GM19395 (cell line): ENCODE measurements at regions not wholly inside any gene's neighbourhood (a gene's known extent, or its start where the extent isn't known, plus 50 kb on each side); places are given as distances from the start of the nearest gene placed in this dataset.

ENCODE experiments used
- ATAC-seq: cut with Tn5 transposase; IDR thresholded peaks from one replicate; pipeline ENCODE4 v1.9.1; 2021; ENCODE audit warnings: mild to moderate bottlenecking, moderate library complexity; ENCODE audit not compliant: unreplicated experiment

GRCh38 chr4:173934201-173934600 lies 349.3 kb downstream of the FBXO8 start:
- no peak for ATAC-seq

- no peak for ATAC-seq
Observed at GRCh38 chr4:173932701-173933100, 350.8 kb downstream of the FBXO8 start.

GRCh38 chr4:173930329-173930967 lies 353.0 kb downstream of the FBXO8 start:
- ATAC-seq = no peak

DNA sequence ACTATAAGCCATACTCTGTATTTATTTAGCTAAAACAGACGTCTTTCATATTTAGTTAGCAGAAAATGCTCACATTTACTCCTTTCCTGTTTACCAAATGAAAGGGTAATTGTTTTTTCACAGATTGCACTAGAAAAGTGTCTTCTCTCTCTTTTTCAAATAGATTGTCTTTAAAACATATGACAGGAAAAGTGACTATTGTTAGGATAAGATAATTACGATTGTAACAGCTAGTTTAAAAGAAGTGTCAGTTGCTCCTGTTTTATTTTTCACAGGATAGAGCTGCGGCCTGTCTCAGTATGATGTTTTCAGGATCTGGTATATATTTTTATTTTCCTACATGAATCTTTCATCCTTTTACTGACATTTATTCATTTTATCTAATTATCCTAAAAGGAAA lies 353.5 kb downstream of the FBXO8 start:
- ATAC-seq = no peak

DNA sequence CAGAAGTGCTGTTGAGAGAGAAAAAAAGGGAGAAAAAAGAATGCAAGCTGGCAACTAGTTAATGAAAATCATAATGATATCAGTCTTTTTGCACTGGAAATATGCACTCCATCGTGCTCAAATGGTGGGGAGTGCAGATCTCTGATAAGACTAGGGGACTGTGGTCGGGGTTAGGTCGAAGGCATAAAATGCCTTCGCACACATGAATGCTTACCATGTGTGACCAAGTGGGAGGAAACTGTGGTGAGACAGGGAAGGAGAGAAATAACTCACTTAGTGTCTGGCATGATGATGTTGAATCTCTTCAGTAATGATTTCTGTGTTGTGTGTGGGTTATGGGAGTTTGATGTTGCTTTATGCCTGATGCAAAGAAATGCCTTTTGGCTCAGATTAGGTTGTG lies 358.9 kb downstream of the FBXO8 start:
- ATAC-seq = peak; percentile 66

GRCh38 chr4:173919861-173920260 lies 363.6 kb downstream of the FBXO8 start:
- no peak for ATAC-seq

DNA sequence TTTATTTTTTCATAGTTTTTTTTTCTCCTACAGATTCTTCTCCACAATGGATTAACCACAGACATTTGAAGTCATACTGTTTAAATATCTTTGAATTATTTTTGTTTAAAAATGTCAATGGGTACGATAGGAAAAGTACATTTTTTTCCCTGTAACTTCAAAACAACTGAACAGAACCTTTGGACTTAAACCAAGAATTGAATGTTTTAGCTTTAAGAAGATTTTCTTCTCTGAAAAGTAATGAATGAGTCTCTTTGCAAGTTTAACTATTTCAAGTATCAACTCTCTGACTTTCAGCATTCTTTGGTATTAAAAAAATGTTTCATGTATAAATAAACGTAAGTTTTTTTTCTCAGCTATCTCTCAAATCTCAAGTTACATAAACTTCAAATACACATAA lies 364.3 kb downstream of the FBXO8 start:
- ATAC-seq = no peak

- ATAC-seq = no peak
Observed at GRCh38 chr4:173917255-173917960, 366.1 kb downstream of the FBXO8 start.

DNA sequence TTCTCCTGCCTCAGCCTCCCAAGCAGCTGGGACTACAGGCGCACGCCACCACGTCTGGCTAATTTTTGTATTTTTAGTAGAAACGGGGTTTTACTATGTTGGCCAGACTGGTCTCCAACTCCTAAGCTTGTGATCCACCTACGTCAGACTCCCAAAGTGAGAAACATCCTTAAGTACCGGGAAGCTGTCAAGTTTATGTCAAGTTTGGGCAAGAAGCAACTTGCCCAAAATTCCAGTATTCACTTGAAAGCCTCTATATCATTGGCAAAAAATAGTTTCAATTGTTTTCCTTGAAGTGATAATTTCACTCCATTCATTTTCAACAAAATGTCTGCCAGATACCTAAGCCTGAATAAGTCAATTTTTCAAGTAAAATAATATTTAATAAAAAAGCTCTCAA lies 370.0 kb downstream of the FBXO8 start:
- no peak for ATAC-seq

DNA sequence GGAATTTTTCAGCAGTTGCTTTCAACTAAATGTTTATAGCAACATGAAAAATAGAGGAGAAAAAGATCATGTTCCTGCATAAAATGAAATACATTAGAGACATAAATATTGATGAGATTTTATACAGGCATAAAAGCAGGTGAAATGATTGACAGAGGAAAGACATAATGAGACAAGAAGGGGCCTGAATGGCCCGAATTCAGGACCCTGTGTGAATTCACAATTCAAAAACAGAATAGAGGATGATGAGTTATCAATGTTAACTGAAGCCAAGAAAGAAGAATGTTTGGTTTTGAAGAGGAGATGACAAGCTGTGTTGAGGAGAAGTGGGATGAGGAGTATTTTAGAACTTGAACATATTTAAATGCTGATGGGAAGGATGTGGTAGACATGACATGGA lies 371.1 kb downstream of the FBXO8 start:
- no peak for ATAC-seq

DNA sequence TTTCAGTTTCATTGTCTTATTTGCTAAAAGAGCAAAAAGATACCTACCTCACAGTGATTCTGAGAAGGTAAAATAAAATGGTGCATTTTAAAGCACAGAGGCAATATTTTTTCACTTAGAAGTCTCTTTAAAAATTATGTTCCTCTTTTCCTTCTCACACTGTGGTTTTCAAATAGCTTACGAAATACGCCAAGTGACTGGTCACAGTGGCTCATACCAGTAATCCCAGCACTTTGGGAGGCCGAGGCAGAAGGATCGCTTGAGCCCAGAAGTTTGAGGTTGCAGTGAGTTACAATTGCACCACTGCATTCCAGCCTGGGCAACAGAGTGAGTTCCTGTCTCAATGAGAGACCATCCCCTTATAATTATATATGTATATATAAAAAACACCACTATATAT lies 372.6 kb downstream of the FBXO8 start:
- ATAC-seq = no peak

GRCh38 chr4:173909294-173909693 lies 374.2 kb downstream of the FBXO8 start:
- no peak for ATAC-seq

GRCh38 chr4:173899813-173900212 lies 369.8 kb upstream of the HAND2 start:
- no peak for ATAC-seq

GRCh38 chr4:173891072-173891471 lies 361.0 kb upstream of the HAND2 start:
- no peak for ATAC-seq

- no peak for ATAC-seq
Observed at GRCh38 chr4:173883821-173884220, 353.8 kb upstream of the HAND2 start.

GRCh38 chr4:173880897-173881296 lies 350.9 kb upstream of the HAND2 start:
- no peak for ATAC-seq

- ATAC-seq = no peak
Observed at GRCh38 chr4:173879509-173879908, 349.5 kb upstream of the HAND2 start.

GRCh38 chr4:173878701-173879100 lies 348.7 kb upstream of the HAND2 start:
- ATAC-seq = no peak

- no peak for ATAC-seq
Observed at GRCh38 chr4:173871643-173872042, 341.6 kb upstream of the HAND2 start.

DNA sequence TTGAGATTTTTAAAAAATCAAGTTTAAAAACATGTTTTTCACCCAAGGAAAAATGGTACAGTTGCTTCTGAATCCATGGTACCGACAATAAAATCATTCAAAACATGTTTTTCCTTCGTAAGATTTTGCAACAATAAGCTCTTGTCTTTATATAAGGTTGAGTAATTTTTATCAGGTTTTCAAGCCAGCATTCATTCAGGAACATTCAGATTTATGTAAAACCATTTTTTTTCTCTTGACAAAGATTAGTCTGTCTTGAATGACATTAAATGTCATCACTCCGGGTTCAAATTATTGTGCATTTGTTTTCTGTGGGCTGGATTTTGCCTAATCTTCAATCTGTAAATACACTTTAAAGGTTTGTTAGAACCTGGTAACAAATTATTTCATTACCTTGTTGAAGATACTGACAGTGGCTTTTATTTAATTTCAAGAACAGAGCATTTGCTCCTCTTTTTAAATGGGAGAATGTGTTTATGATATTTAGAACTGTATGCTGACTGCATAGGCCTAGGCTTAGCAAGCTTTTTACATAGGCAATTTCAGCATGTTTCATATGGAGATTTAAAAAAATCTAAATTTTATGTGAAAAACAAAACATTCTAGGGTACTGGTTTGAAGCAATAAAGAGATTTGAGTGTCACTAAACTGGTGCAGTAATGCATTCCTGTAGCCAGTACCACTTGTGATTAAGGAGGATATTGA lies 336.4 kb upstream of the HAND2 start:
- no peak for ATAC-seq

GRCh38 chr4:173862754-173863153 lies 332.7 kb upstream of the HAND2 start:
- no peak for ATAC-seq

- ATAC-seq = no peak
Observed at GRCh38 chr4:173860094-173860493, 330.1 kb upstream of the HAND2 start.
